BLaER1 treated with 17β-estradiol and CSF1 and Interleukin-3, amounts not matched to agents 10 nM and 100 nM (cell line): ENCODE measurements at regions not wholly inside any gene's neighbourhood (a gene's known extent, or its start where the extent isn't known, plus 50 kb on each side); places are given as distances from the start of the nearest gene placed in this dataset.

Source experiments
- H3K27ac ChIP-seq, 11 experiments: shearing (Covaris generic); formaldehyde crosslinking; 2 replicates each; pipeline ENCODE4 v1.8.1; 2022
- H3K27me3 ChIP-seq, 11 experiments: shearing (Covaris generic); formaldehyde crosslinking; 2 replicates each; pipeline ENCODE4 v1.8.1; 2022
- H3K36me3 ChIP-seq, 11 experiments: shearing (Covaris generic); formaldehyde crosslinking; 2 replicates each; pipeline ENCODE4 v1.8.1; 2022
- H3K4me1 ChIP-seq, 10 experiments: shearing (Covaris generic); formaldehyde crosslinking; 2 replicates each; pipeline ENCODE4 v1.8.1; 2022
- H3K4me2 ChIP-seq, 11 experiments: shearing (Covaris generic); formaldehyde crosslinking; 2 replicates each; pipeline ENCODE4 v1.8.1; 2022
- H3K4me3 ChIP-seq, 10 experiments: shearing (Covaris generic); formaldehyde crosslinking; 2 replicates each; pipeline ENCODE4 v1.8.1; 2022
- H3K9ac ChIP-seq, 11 experiments: shearing (Covaris generic); formaldehyde crosslinking; 2 replicates each; pipeline ENCODE4 v1.8.1; 2022
- H3K9me3 ChIP-seq, 11 experiments: shearing (Covaris generic); formaldehyde crosslinking; replicated peaks in 1 of 11; 2 replicates each; pipeline ENCODE4 v1.8.1; 2022
- H4K20me1 ChIP-seq, 11 experiments: shearing (Covaris generic); formaldehyde crosslinking; 2 replicates each; pipeline ENCODE4 v1.8.1; 2022
- Cebpa-rat ChIP-seq, 11 experiments: shearing (Covaris generic); IDR thresholded peaks; 2 replicates each; pipeline ENCODE4 v1.8.1; 2022

DNA sequence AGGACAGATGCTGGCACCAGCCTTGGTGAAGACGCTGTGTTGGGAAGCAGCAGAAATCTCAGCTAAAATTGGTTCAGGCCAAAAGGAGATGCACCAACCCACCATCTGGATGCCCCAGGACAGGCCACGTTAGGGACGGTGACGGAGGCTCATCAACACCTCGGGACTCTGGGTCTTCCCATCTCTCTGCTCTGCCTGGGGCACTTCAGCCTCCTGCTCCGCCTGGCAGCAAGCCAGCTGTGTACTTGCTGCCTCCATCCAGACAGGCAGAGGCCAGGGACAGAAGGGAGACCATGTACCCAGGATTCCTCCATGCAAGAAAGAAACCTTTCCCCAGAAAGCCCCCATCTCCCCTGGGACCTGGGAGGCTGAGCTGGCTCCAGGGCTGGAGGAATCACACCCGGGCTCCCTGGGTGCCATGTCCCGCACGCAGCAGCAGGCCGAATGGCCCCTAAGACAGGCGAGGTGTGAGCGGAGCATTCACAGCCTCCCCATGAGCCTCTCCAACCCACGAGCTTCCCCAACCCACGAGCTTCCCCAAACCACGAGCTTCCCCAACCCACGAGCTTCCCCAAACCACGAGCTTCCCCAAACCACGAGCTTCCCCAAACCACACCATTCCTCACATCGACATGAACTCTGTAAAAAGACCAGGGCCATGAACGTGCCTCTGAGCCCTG, 274.5 kb downstream of the C16orf95 start:
- H3K4me3 ChIP-seq = no peak overlapping the region
- H3K36me3 ChIP-seq = no peaks in the 10 kb centered on the region
- TF ChIP-seq Cebpa-rat (IDR thresholded peaks at IDR 0.05) = no peak
- H3K27me3 ChIP-seq = peaks cover 0 to 14% (median 0%) of the 10 kb centered on the region in 11 experiments; a peak in 3 of 22 replicates
- H4K20me1 ChIP-seq = peaks cover 0 to 10% (median 0%) of the 10 kb centered on the region in 11 experiments; a peak in 2 of 22 replicates
- peak overlapping the region in 7 of 11 experiments; percentile 17 to 89 (median 52); a peak in 11 of 22 replicates for H3K4me2 ChIP-seq
- 0 out of 22 replicates have a peak overlapping the region, but pooled peaks of 1 of the 11 experiments have one; percentile 3 for H3K9ac ChIP-seq
- peak overlapping the region in 2 of 11 experiments; percentile 21 to 27; a peak in 2 of 22 replicates for H3K27ac ChIP-seq
- no peaks in the 10 kb centered on the region for H3K9me3 ChIP-seq
- peaks cover 22 to 43% (median 30%) of the 10 kb centered on the region in 10 experiments for H3K4me1 ChIP-seq

DNA sequence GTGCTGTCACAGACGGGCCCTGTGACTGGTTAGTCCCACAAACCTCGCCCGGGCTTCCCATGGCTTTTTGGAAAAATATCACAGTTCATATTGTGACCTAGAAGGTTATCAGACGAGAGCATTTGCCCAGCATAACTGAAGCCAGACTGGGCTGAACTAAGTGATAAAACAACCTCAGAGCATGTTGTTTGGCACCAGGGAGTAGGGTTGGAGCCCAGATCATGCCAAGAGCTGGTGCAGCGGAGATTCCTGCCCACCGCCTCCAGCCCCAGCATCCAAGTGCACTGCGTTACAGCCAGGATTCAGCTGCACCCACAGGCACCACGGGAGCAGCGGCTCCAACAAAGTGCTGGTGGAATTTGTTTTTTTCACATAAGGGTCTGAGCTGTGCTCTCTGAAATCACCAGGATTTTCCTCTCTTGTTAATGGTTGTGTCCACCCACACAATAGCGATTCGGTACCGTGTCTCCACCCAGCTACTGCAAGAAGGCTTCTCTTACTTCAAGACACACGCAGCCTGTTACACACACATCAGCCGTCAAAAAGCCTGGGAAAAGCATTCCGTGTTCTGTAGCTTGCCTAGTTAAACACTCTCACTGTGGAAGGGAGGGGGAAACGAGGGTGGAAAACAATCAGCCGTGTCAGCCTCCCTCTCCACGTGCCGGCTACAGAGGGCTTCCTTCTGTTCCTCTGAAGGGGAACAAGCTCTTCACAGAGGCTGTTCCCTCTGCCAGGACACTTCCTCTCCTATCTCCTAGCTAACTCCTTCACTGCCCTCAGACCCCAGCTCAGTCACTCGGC, 273.8 kb downstream of the C16orf95 start:
- H3K9ac ChIP-seq = no peak overlapping the region
- H3K27ac ChIP-seq = peak overlapping the region in 1 of 11 experiments; percentile 27; a peak in 2 of 22 replicates
- peaks cover 22 to 43% (median 30%) of the 10 kb centered on the region in 10 experiments for H3K4me1 ChIP-seq
- no peak overlapping the region for H3K4me3 ChIP-seq
- no peaks in the 10 kb centered on the region for H3K9me3 ChIP-seq
- H3K27me3 ChIP-seq = peaks cover 0 to 14% (median 0%) of the 10 kb centered on the region in 11 experiments; a peak in 3 of 22 replicates
- no peak for TF ChIP-seq Cebpa-rat (IDR thresholded peaks at IDR 0.05)
- peak overlapping the region; percentile 6 to 89 (median 35); a peak in 19 of 22 replicates for H3K4me2 ChIP-seq
- H4K20me1 ChIP-seq = peaks cover 0 to 10% (median 0%) of the 10 kb centered on the region in 11 experiments; a peak in 2 of 22 replicates
- H3K36me3 ChIP-seq = no peaks in the 10 kb centered on the region

DNA sequence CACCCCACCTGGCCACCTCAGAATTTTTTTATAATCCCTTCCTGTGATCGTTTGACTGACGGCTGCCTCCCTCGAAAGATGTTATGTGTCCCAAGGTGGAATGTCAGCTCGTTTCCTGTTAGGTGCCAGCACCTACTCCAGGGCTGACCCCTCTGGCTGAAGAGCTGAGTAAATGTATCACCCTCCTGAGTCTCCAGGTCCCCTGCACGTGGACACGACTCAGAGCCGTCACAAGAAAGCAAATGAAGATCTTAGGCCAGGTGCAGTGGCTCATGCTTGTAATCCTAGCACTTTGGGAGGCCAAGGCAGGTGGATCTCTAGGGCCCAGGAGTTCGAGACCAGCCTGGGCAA, 273.2 kb downstream of the C16orf95 start:
- Histone ChIP-seq H3K4me2 (peak overlapping the region in 9 of 11 experiments; percentile 17 to 89 (median 38); a peak in 16 of 22 replicates), H3K27me3 (peaks cover 0 to 14% (median 0%) of the 10 kb centered on the region in 11 experiments; a peak in 3 of 22 replicates)
- TF ChIP-seq Cebpa-rat (IDR thresholded peaks at IDR 0.05) = no peak

DNA sequence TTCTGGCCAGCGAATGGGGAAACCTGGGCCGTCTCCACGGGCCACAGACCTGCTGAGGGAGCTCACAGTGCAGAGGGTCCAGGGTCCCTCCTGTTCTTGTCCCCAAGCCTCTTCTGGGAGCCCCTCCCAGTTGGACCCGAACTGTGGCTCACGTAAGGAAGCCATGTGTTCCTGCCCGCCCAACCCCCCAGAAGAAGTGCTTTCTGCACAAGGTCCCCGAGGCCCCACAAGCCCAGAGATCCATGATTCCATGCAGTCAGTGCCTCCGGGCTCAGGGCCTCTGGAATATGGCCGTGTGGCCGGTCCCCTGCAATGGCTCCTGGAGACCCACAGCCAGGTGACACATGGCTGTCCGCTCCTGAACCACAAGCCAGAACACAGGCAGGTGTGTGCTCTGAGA, 272.4 kb downstream of the C16orf95 start:
- peak overlapping the region in 6 of 11 experiments; percentile 49 to 76 (median 59); a peak in 10 of 22 replicates for H3K4me2 ChIP-seq

More for the DNA sequence above, 273.2 kb downstream of the C16orf95 start:
- Histone ChIP-seq H3K4me3 (no peak overlapping the region), H4K20me1 (peaks cover 0 to 10% (median 0%) of the 10 kb centered on the region in 11 experiments; a peak in 2 of 22 replicates), H3K4me1 (peaks cover 22 to 44% (median 30%) of the 10 kb centered on the region in 10 experiments), H3K36me3 (no peaks in the 10 kb centered on the region), H3K9ac (no peak overlapping the region), H3K9me3 (no peaks in the 10 kb centered on the region), H3K27ac (no peak overlapping the region)

DNA sequence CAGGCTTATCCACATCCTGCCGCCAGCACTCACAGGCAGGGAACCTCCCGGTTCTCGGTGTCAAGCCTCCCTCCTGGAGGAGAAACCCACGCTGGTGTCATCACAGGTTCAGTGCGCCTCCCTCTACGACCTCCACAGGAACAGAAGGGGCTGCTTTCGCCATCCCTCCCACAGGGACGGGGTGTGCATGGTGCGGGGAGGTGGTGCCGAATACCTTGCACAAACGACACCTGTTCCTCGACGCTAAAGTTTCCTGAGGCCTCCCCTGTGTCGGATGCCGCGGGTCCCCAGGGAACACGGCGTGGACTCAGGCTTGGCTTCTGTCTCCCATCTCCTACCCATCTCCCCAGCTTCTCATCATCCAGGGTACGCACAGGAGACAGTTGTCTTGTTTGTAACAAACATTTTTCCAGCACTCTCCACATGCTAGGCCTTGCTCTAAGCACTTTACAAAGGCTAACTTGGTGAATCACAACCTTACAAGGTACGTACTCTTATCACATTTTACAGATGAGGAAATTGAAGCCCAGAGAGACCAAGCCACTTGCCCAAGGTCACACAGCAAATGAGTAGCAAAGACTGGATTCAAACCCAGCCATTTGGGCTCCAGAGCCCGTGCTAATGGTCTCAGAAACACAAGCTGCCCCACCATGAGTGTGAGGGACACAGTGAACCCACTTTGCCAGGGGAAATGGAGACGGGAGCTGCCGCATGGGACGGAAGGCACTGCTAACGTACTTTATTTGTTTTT, 271.6 kb downstream of the C16orf95 start:
- Histone ChIP-seq H3K4me1 (peaks cover 22 to 50% (median 34%) of the 10 kb centered on the region in 10 experiments), H3K27me3 (peaks cover 0 to 14% (median 0%) of the 10 kb centered on the region in 11 experiments; a peak in 3 of 22 replicates), H3K4me2 (peak overlapping the region in 8 of 11 experiments; percentile 30 to 76 (median 58); a peak in 15 of 22 replicates), H3K36me3 (no peaks in the 10 kb centered on the region), H3K27ac (no peak overlapping the region), H3K9me3 (no peaks in the 10 kb centered on the region), H3K9ac (0 out of 22 replicates have a peak overlapping the region, but pooled peaks of 2 of the 11 experiments have one; percentile 1 to 15), H3K4me3 (no peak overlapping the region), H4K20me1 (peaks cover 0 to 10% (median 0%) of the 10 kb centered on the region in 11 experiments; a peak in 2 of 22 replicates)
- TF ChIP-seq Cebpa-rat (IDR thresholded peaks at IDR 0.05) = no peak

More for the DNA sequence above, 272.4 kb downstream of the C16orf95 start:
- peaks cover 0 to 10% (median 0%) of the 10 kb centered on the region in 11 experiments; a peak in 2 of 22 replicates for H4K20me1 ChIP-seq
- no peak for TF ChIP-seq Cebpa-rat (IDR thresholded peaks at IDR 0.05)
- H3K9me3 ChIP-seq = no peaks in the 10 kb centered on the region
- no peaks in the 10 kb centered on the region for H3K36me3 ChIP-seq
- no peak overlapping the region for H3K9ac ChIP-seq
- no peak overlapping the region for H3K4me3 ChIP-seq
- H3K4me1 ChIP-seq = peaks cover 22 to 50% (median 30%) of the 10 kb centered on the region in 10 experiments
- H3K27ac ChIP-seq = no peak overlapping the region
- peaks cover 0 to 14% (median 0%) of the 10 kb centered on the region in 11 experiments; a peak in 3 of 22 replicates for H3K27me3 ChIP-seq

DNA sequence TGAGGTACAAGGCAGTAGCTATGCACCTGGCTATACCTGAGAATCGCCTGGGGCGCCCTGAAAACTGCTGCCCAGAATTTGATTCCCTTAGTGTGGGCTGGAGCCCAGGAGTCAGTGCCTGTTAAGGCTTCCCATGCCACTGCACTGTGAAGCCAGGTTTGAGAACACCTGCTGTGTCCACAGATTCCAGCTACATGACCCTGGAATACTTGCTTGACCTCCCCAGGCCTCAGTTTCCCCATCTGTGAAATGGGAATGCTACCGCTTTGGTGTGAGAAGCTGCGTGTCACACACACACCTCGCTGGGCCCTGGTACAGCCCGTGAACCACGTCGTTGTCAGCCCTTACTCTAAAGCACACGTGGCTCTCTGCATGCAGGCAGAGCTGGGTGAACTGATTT, 271.0 kb downstream of the C16orf95 start:
- no peak for TF ChIP-seq Cebpa-rat (IDR thresholded peaks at IDR 0.05)
- H4K20me1 ChIP-seq = peaks cover 0 to 10% (median 0%) of the 10 kb centered on the region in 11 experiments; a peak in 2 of 22 replicates

DNA sequence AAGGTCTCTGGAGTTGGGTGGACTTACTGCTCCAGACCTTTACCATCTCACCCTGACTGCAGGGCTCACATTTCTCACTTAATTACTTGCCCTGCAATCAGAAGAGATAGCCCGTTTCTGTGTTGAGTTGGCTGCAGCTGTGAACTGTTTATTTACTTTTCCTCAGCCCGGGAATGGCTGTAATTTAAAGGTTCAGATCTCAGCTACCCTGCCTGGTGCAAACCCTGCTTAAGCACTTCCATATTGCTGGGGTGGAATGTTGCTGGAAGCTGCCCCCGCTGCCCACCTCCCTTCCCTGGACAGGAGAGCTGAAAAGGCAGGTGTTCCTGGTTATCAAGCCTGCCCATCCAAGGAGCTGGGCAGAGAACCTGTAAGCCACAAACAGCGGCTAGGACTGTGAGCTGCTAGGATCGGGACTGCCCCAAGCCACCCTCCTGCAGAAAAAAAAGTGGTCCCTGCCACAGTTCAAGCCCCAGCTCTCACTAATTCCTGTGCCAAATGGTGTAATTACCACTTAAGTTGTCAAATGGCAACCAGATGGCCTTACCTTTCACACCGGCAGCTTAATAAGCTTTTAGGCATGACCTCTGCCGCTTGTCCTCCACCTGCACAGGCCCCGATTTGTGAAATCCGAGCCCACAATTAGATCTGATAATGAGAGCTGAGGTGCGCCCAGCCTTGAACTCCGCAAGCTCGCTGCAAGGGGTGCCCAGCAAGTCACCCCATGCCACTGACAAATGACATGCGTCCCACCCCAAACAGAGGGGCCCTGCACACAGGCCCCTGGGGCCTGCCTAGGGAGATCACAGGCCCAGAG, 269.8 kb downstream of the C16orf95 start:
- H3K4me1 ChIP-seq = peaks cover 18 to 43% (median 34%) of the 10 kb centered on the region in 10 experiments
- H3K27ac ChIP-seq = no peak overlapping the region
- H4K20me1 ChIP-seq = peaks cover 0 to 10% (median 0%) of the 10 kb centered on the region in 11 experiments; a peak in 2 of 22 replicates
- no peak overlapping the region for H3K4me2 ChIP-seq
- peaks cover 0 to 14% (median 0%) of the 10 kb centered on the region in 11 experiments; a peak in 3 of 22 replicates for H3K27me3 ChIP-seq
- H3K9ac ChIP-seq = no peak overlapping the region
- H3K36me3 ChIP-seq = no peaks in the 10 kb centered on the region
- H3K9me3 ChIP-seq = no peaks in the 10 kb centered on the region
- no peak for TF ChIP-seq Cebpa-rat (IDR thresholded peaks at IDR 0.05)
- no peak overlapping the region for H3K4me3 ChIP-seq

More for the DNA sequence above, 271.0 kb downstream of the C16orf95 start:
- Histone ChIP-seq H3K4me1 (peaks cover 22 to 48% (median 37%) of the 10 kb centered on the region in 10 experiments), H3K4me3 (no peak overlapping the region), H3K36me3 (no peaks in the 10 kb centered on the region), H3K9me3 (no peaks in the 10 kb centered on the region), H3K9ac (no peak overlapping the region), H3K27ac (no peak overlapping the region), H3K27me3 (peaks cover 0 to 14% (median 0%) of the 10 kb centered on the region in 11 experiments; a peak in 3 of 22 replicates), H3K4me2 (peak overlapping the region in 4 of 11 experiments; percentile 57 to 76 (median 62); a peak in 5 of 22 replicates)
